ENCODE measurements at regions not wholly inside any gene's neighbourhood (a gene's known extent, or its start where the extent isn't known, plus 50 kb on each side); places are given as distances from the start of the nearest gene placed in this dataset.

- H3K36me3 ChIP-seq: no peaks in the 10 kb centered on the region
Observed at GRCh38 chr2:83522891-83523493, 936.1 kb downstream of the SUCLG1 start.

GRCh38 chr2:83517727-83518368, 941.2 kb downstream of the SUCLG1 start:
- DNase-seq (ENCODE audit: low read depth in 1 of 2, low spot score in 2 of 2): no peak
- H3K4me3 ChIP-seq: no peak overlapping the region
- no peaks in the 10 kb centered on the region for H3K27me3 ChIP-seq (replicated peaks)
- no peaks in the 10 kb centered on the region for H3K36me3 ChIP-seq
- no peaks in the 10 kb centered on the region for H3K9me3 ChIP-seq (replicated peaks)
- no peaks in the 10 kb centered on the region for H3K4me1 ChIP-seq (replicated peaks)
- no peak overlapping the region for H3K27ac ChIP-seq

More at GRCh38 chr2:83522891-83523493, 936.1 kb downstream of the SUCLG1 start:
- Histone ChIP-seq H3K27ac (no peak overlapping the region), H3K9me3 (replicated peaks) (no peaks in the 10 kb centered on the region), H3K4me1 (replicated peaks) (no peaks in the 10 kb centered on the region), H3K4me3 (no peak overlapping the region), H3K27me3 (replicated peaks) (no peaks in the 10 kb centered on the region)
- no peak for DNase-seq (ENCODE audit: low read depth in 1 of 2, low spot score in 2 of 2)

- H3K9me3 ChIP-seq (replicated peaks): no peaks in the 10 kb centered on the region
- no peaks in the 10 kb centered on the region for H3K36me3 ChIP-seq
- H3K27ac ChIP-seq: no peak overlapping the region
- DNase-seq (ENCODE audit: low read depth in 1 of 2, low spot score in 2 of 2): no peak
- no peak overlapping the region for H3K4me3 ChIP-seq
- H3K4me1 ChIP-seq (replicated peaks): no peaks in the 10 kb centered on the region
- no peaks in the 10 kb centered on the region for H3K27me3 ChIP-seq (replicated peaks)
Observed at GRCh38 chr2:83516503-83516902, 942.6 kb downstream of the SUCLG1 start.

GRCh38 chr2:83487451-83487850, 971.6 kb downstream of the SUCLG1 start:
- Histone ChIP-seq H3K9me3 (replicated peaks) (no peaks in the 10 kb centered on the region), H3K4me1 (replicated peaks) (no peaks in the 10 kb centered on the region), H3K36me3 (no peaks in the 10 kb centered on the region), H3K27ac (no peak overlapping the region), H3K4me3 (no peak overlapping the region), H3K27me3 (replicated peaks) (no peaks in the 10 kb centered on the region)
- DNase-seq (ENCODE audit: low read depth in 1 of 2, low spot score in 2 of 2): no peak

GRCh38 chr2:83481436-83481835, 977.6 kb downstream of the SUCLG1 start:
- no peaks in the 10 kb centered on the region for H3K4me1 ChIP-seq (replicated peaks)
- H3K27me3 ChIP-seq (replicated peaks): no peaks in the 10 kb centered on the region
- no peaks in the 10 kb centered on the region for H3K9me3 ChIP-seq (replicated peaks)
- no peak for DNase-seq (ENCODE audit: low read depth in 1 of 2, low spot score in 2 of 2)
- H3K36me3 ChIP-seq: no peaks in the 10 kb centered on the region
- H3K4me3 ChIP-seq: no peak overlapping the region
- H3K27ac ChIP-seq: no peak overlapping the region

GRCh38 chr2:83478037-83478436, 981.0 kb downstream of the SUCLG1 start:
- Histone ChIP-seq H3K36me3 (no peaks in the 10 kb centered on the region), H3K27ac (no peak overlapping the region), H3K27me3 (replicated peaks) (no peaks in the 10 kb centered on the region), H3K9me3 (replicated peaks) (no peaks in the 10 kb centered on the region), H3K4me3 (no peak overlapping the region), H3K4me1 (replicated peaks) (no peaks in the 10 kb centered on the region)
- DNase-seq (ENCODE audit: low read depth in 1 of 2, low spot score in 2 of 2): no peak

GRCh38 chr2:83475371-83475770, 983.7 kb downstream of the SUCLG1 start:
- no peaks in the 10 kb centered on the region for H3K36me3 ChIP-seq
- H3K27me3 ChIP-seq (replicated peaks): no peaks in the 10 kb centered on the region
- H3K4me3 ChIP-seq: no peak overlapping the region
- H3K9me3 ChIP-seq (replicated peaks): no peaks in the 10 kb centered on the region
- no peaks in the 10 kb centered on the region for H3K4me1 ChIP-seq (replicated peaks)
- no peak for DNase-seq (ENCODE audit: low read depth in 1 of 2, low spot score in 2 of 2)
- no peak overlapping the region for H3K27ac ChIP-seq

GRCh38 chr2:83471655-83472054, 987.4 kb downstream of the SUCLG1 start:
- no peaks in the 10 kb centered on the region for H3K27me3 ChIP-seq (replicated peaks)
- no peak overlapping the region for H3K4me3 ChIP-seq
- no peaks in the 10 kb centered on the region for H3K9me3 ChIP-seq (replicated peaks)
- H3K27ac ChIP-seq: no peak overlapping the region
- no peaks in the 10 kb centered on the region for H3K4me1 ChIP-seq (replicated peaks)
- H3K36me3 ChIP-seq: no peaks in the 10 kb centered on the region
- no peak for DNase-seq (ENCODE audit: low read depth in 1 of 2, low spot score in 2 of 2)

GRCh38 chr2:83470928-83471327, 988.2 kb downstream of the SUCLG1 start:
- Histone ChIP-seq H3K27me3 (replicated peaks) (no peaks in the 10 kb centered on the region), H3K27ac (no peak overlapping the region), H3K4me1 (replicated peaks) (no peaks in the 10 kb centered on the region), H3K9me3 (replicated peaks) (no peaks in the 10 kb centered on the region), H3K4me3 (no peak overlapping the region), H3K36me3 (no peaks in the 10 kb centered on the region)
- no peak for DNase-seq (ENCODE audit: low read depth in 1 of 2, low spot score in 2 of 2)

- H3K36me3 ChIP-seq: no peaks in the 10 kb centered on the region
- no peaks in the 10 kb centered on the region for H3K4me1 ChIP-seq (replicated peaks)
- no peak overlapping the region for H3K4me3 ChIP-seq
- H3K27me3 ChIP-seq (replicated peaks): no peaks in the 10 kb centered on the region
- H3K9me3 ChIP-seq (replicated peaks): no peaks in the 10 kb centered on the region
- no peak overlapping the region for H3K27ac ChIP-seq
- DNase-seq (ENCODE audit: low read depth in 1 of 2, low spot score in 2 of 2): no peak
Observed at GRCh38 chr2:83464444-83464843, 994.6 kb downstream of the SUCLG1 start.

- DNase-seq (ENCODE audit: low read depth in 1 of 2, low spot score in 2 of 2): no peak
- Histone ChIP-seq H3K27me3 (replicated peaks) (no peaks in the 10 kb centered on the region), H3K9me3 (replicated peaks) (no peaks in the 10 kb centered on the region), H3K4me3 (no peak overlapping the region), H3K36me3 (no peaks in the 10 kb centered on the region), H3K4me1 (replicated peaks) (no peaks in the 10 kb centered on the region), H3K27ac (no peak overlapping the region)
Observed at GRCh38 chr2:83462881-83463280, 996.2 kb downstream of the SUCLG1 start.

GRCh38 chr2:83461135-83461534, 997.9 kb downstream of the SUCLG1 start:
- DNase-seq (ENCODE audit: low read depth in 1 of 2, low spot score in 2 of 2): no peak
- H3K4me3 ChIP-seq: no peak overlapping the region
- H3K36me3 ChIP-seq: no peaks in the 10 kb centered on the region
- H3K9me3 ChIP-seq (replicated peaks): no peaks in the 10 kb centered on the region
- H3K27ac ChIP-seq: no peak overlapping the region
- H3K4me1 ChIP-seq (replicated peaks): no peaks in the 10 kb centered on the region
- H3K27me3 ChIP-seq (replicated peaks): no peaks in the 10 kb centered on the region

- no peaks in the 10 kb centered on the region for H3K4me1 ChIP-seq (replicated peaks)
- no peaks in the 10 kb centered on the region for H3K36me3 ChIP-seq
- H3K9me3 ChIP-seq (replicated peaks): no peaks in the 10 kb centered on the region
- H3K4me3 ChIP-seq: no peak overlapping the region
- no peak overlapping the region for H3K27ac ChIP-seq
- no peak for DNase-seq (ENCODE audit: low read depth in 1 of 2, low spot score in 2 of 2)
- no peaks in the 10 kb centered on the region for H3K27me3 ChIP-seq (replicated peaks)
Observed at GRCh38 chr2:83459456-83459855, 999.6 kb downstream of the SUCLG1 start.

- no peak for DNase-seq (ENCODE audit: low read depth in 1 of 2, low spot score in 2 of 2)
- Histone ChIP-seq H3K4me3 (no peak overlapping the region), H3K36me3 (no peaks in the 10 kb centered on the region), H3K4me1 (replicated peaks) (no peaks in the 10 kb centered on the region), H3K9me3 (replicated peaks) (no peaks in the 10 kb centered on the region), H3K27ac (no peak overlapping the region), H3K27me3 (replicated peaks) (no peaks in the 10 kb centered on the region)
Observed at GRCh38 chr2:83435989-83436388, 1023.1 kb downstream of the SUCLG1 start.

GRCh38 chr2:83420993-83421392, 1038.1 kb downstream of the SUCLG1 start:
- DNase-seq (ENCODE audit: low read depth in 1 of 2, low spot score in 2 of 2): no peak
- no peaks in the 10 kb centered on the region for H3K36me3 ChIP-seq
- H3K9me3 ChIP-seq (replicated peaks): 0 out of 2 replicates have a peak, but pooled peaks cover 4% of the 10 kb centered on the region
- no peak overlapping the region for H3K4me3 ChIP-seq
- H3K27ac ChIP-seq: no peak overlapping the region
- no peaks in the 10 kb centered on the region for H3K27me3 ChIP-seq (replicated peaks)
- no peaks in the 10 kb centered on the region for H3K4me1 ChIP-seq (replicated peaks)
